CD4-positive, CD25-positive, alpha-beta regulatory T cell (primary cell): ENCODE measurements at regions not wholly inside any gene's neighbourhood (a gene's known extent, or its start where the extent isn't known, plus 50 kb on each side); places are given as distances from the start of the nearest gene placed in this dataset.
A peak's percentile ranks its signal among the peaks of the same experiment; 100 is the strongest.

ENCODE experiments used
- ATAC-seq, 2 donors: fragments of 150-1000 bp; cut with Tn5 transposase; one replicate each; pipeline ENCODE4 v1.10.0; 2021; ENCODE audit warnings: low read depth in 2 of 2, moderate number of reproducible peaks in 2 of 2, moderate library complexity in 1 of 2
- DNase-seq, 3 donors: peaks; one replicate each; pipeline versions ENCODE4 v3.0.0 to v3.0.0-alpha.2; 2012 to 2022; ENCODE audit warnings: mixed read lengths in 1 of 3
- H3K27ac ChIP-seq: one replicate; pipeline ENCODE4 v1.7.0; 2013; ENCODE audit warnings: mild to moderate bottlenecking, low read length; ENCODE audit not compliant: insufficient read depth, poor library complexity, severe bottlenecking
- H3K27me3 ChIP-seq: one replicate; pipeline ENCODE4 v1.7.0; 2013; ENCODE audit warnings: low read length; ENCODE audit not compliant: control insufficient read depth, insufficient read depth
- H3K36me3 ChIP-seq: one replicate; pipeline ENCODE4 v1.7.0; 2013; ENCODE audit warnings: mild to moderate bottlenecking, low read length, moderate library complexity; ENCODE audit not compliant: control insufficient read depth, insufficient read depth
- H3K4me1 ChIP-seq: 2 replicates; pipeline ENCODE4 v1.7.0; 2013; ENCODE audit warnings: mild to moderate bottlenecking, low read length; ENCODE audit not compliant: insufficient read depth, control insufficient read depth, poor library complexity, severe bottlenecking
- H3K4me3 ChIP-seq: one replicate; pipeline ENCODE4 v1.7.0; 2013; ENCODE audit warnings: low read depth, mild to moderate bottlenecking, low read length, moderate library complexity
- H3K9me3 ChIP-seq, 2 experiments: 1 replicate in 1 of 2; 2 replicates in 1 of 2; pipeline ENCODE4 v1.7.0; 2013; ENCODE audit warnings: low read length in 2 of 2, mild to moderate bottlenecking in 1 of 2, moderate library complexity in 1 of 2; ENCODE audit not compliant: control insufficient read depth in 2 of 2
- H3K27ac Mint-ChIP-seq, 3 donors: one replicate each; pipeline ENCODE4 v1.8.0; 2020 to 2022; ENCODE audit warnings: mild to moderate bottlenecking in 3 of 3, mixed read lengths in 3 of 3, moderate library complexity in 2 of 3
- H3K27me3 Mint-ChIP-seq: one replicate; pipeline ENCODE4 v1.8.0; 2022; ENCODE audit warnings: mild to moderate bottlenecking, mixed read lengths
- H3K36me3 Mint-ChIP-seq: one replicate; pipeline ENCODE4 v1.8.0; 2020; ENCODE audit warnings: mixed read lengths
- H3K4me1 Mint-ChIP-seq, 4 donors: one replicate each; pipeline ENCODE4 v1.8.0; 2020 to 2022; ENCODE audit warnings: mixed read lengths in 4 of 4, mild to moderate bottlenecking in 1 of 4
- H3K4me3 Mint-ChIP-seq, 4 donors: one replicate each; pipeline ENCODE4 v1.8.0; 2020 to 2022; ENCODE audit warnings: mild to moderate bottlenecking in 4 of 4, mixed read lengths in 4 of 4, moderate library complexity in 3 of 4
- H3K9me3 Mint-ChIP-seq, 7 donors: one replicate each; pipeline ENCODE4 v1.8.0; 2020 to 2022; ENCODE audit warnings: mixed read lengths in 7 of 7, mild to moderate bottlenecking in 3 of 7, moderate library complexity in 2 of 7

- Histone ChIP-seq H3K36me3 (no peaks in the 10 kb centered on the region), H3K4me1 (no peaks in the 10 kb centered on the region), H3K27me3 (no peaks in the 10 kb centered on the region), H3K9me3 (peaks cover 7% of the 10 kb centered on the region in 2 experiments), H3K27ac (no peak overlapping the region), H3K4me3 (no peak overlapping the region)
- Mint-ChIP-seq H3K4me1 (no peaks in the 10 kb centered on the region), H3K36me3 (no peaks in the 10 kb centered on the region), H3K9me3 (peaks cover 0 to 25% (median 0%) of the 10 kb centered on the region in 7 donors), H3K27ac (no peak overlapping the region), H3K27me3 (no peaks in the 10 kb centered on the region), H3K4me3 (no peak overlapping the region)
- no peak for DNase-seq
- ATAC-seq: no peak
Measured at GRCh38 chr7:52091101-52091500, 774.5 kb upstream of the COBL start.

DNA sequence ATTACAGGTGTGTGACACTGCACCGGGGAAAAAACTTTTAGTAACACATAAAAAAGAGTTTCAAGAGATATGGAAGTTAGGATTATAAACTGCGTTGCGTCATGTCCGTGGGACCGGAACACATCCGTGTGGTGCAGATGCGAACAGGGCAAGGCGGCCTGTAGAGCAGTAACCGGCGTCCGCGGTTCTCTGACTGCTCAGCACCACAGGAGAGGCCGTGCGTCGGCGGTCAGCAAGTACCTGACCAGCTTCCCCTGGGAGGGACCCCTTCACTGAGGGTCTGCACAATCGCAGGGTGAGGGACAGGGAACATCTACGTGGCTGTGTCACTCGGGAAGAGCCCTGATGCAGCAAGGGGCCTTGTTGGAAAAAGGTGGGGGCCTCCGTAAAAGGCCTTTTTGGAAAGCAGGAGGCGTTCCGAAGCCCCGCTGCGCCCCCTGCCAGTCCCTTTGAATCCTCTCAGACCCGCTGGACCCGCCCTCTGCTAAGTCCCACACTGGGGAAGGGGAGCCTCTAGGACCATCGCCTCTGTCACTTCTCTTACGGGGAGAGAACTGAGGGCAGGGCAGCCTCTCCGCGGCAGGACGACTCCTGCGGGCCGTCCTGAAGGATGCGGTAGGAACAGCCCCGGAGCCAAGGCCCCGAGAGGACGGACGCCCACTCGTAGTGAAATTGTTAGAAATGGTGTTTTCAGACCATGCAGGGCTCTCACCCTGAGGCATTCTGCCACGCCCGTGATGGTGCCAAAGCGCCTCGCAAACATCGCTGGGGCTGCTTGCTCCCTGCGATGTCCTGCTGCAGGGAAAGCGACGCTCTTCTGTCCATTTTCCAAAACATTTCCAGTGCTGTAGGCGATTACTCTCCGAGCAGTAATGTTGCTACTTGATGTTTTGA is 771.6 kb upstream of the COBL start:
- Mint-ChIP-seq H3K9me3 (peaks cover 0 to 15% (median 3%) of the 10 kb centered on the region in 7 donors), H3K36me3 (no peaks in the 10 kb centered on the region), H3K27ac (no peak overlapping the region), H3K27me3 (no peaks in the 10 kb centered on the region), H3K4me1 (no peaks in the 10 kb centered on the region), H3K4me3 (no peak overlapping the region)
- Histone ChIP-seq H3K36me3 (no peaks in the 10 kb centered on the region), H3K4me3 (no peak overlapping the region), H3K27me3 (no peaks in the 10 kb centered on the region), H3K9me3 (peaks cover 0 to 3% of the 10 kb centered on the region in 2 experiments), H3K27ac (no peak overlapping the region), H3K4me1 (no peaks in the 10 kb centered on the region)
- no peak for ATAC-seq
- no peak for DNase-seq

DNA sequence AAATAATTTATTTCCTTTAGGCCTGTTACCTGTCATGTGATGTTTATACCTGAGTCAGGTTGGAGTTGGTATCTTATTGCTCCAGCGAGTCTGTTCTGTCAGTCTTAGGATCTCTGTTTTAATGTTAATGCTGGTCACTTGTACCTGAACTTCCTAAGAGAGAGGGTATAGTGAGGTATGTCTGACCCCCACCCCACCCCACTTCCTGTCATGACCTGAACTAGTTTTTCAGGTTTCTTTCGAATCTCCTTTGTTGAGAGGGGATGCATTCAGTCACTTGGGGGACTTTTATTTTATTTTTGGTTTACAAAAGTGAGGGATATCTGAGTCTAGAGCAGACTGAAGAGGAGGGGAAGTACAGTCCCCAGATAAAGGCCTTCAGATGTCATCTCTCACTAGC is 769.0 kb upstream of the COBL start:
- H3K4me3 Mint-ChIP-seq: no peak overlapping the region
- H3K4me1 Mint-ChIP-seq: no peaks in the 10 kb centered on the region
- H3K27me3 ChIP-seq: no peaks in the 10 kb centered on the region
- ATAC-seq: no peak
- H3K36me3 Mint-ChIP-seq: no peaks in the 10 kb centered on the region
- H3K9me3 ChIP-seq: peaks cover 0 to 10% of the 10 kb centered on the region in 2 experiments
- H3K4me1 ChIP-seq: no peaks in the 10 kb centered on the region
- H3K27ac Mint-ChIP-seq: no peak overlapping the region
- no peak overlapping the region for H3K27ac ChIP-seq
- H3K27me3 Mint-ChIP-seq: no peaks in the 10 kb centered on the region
- H3K4me3 ChIP-seq: no peak overlapping the region
- no peaks in the 10 kb centered on the region for H3K36me3 ChIP-seq
- no peak for DNase-seq
- peaks cover 0 to 13% (median 4%) of the 10 kb centered on the region in 7 donors for H3K9me3 Mint-ChIP-seq

- H3K4me1 Mint-ChIP-seq: no peaks in the 10 kb centered on the region
- no peak overlapping the region for H3K4me3 Mint-ChIP-seq
- Histone ChIP-seq H3K27me3 (no peaks in the 10 kb centered on the region), H3K4me1 (no peaks in the 10 kb centered on the region), H3K36me3 (no peaks in the 10 kb centered on the region), H3K4me3 (no peak overlapping the region), H3K27ac (no peak overlapping the region), H3K9me3 (peaks cover 0 to 6% of the 10 kb centered on the region in 2 experiments)
- no peaks in the 10 kb centered on the region for H3K36me3 Mint-ChIP-seq
- DNase-seq (no peak), ATAC-seq (no peak)
- H3K9me3 Mint-ChIP-seq: peaks cover 5 to 19% (median 7%) of the 10 kb centered on the region in 7 donors
- H3K27me3 Mint-ChIP-seq: no peaks in the 10 kb centered on the region
- no peak overlapping the region for H3K27ac Mint-ChIP-seq
Measured at GRCh38 chr7:52080493-52080892, 763.9 kb upstream of the COBL start.

GRCh38 chr7:52079726-52080125 is 763.1 kb upstream of the COBL start:
- Histone ChIP-seq H3K27ac (no peak overlapping the region), H3K36me3 (no peaks in the 10 kb centered on the region), H3K27me3 (no peaks in the 10 kb centered on the region), H3K4me3 (no peak overlapping the region), H3K4me1 (no peaks in the 10 kb centered on the region), H3K9me3 (peaks cover 0 to 6% of the 10 kb centered on the region in 2 experiments)
- H3K9me3 Mint-ChIP-seq: peaks cover 5 to 23% (median 8%) of the 10 kb centered on the region in 7 donors
- no peaks in the 10 kb centered on the region for H3K36me3 Mint-ChIP-seq
- H3K27ac Mint-ChIP-seq: no peak overlapping the region
- no peaks in the 10 kb centered on the region for H3K27me3 Mint-ChIP-seq
- no peak for DNase-seq
- no peak for ATAC-seq
- H3K4me1 Mint-ChIP-seq: no peaks in the 10 kb centered on the region
- H3K4me3 Mint-ChIP-seq: no peak overlapping the region

DNA sequence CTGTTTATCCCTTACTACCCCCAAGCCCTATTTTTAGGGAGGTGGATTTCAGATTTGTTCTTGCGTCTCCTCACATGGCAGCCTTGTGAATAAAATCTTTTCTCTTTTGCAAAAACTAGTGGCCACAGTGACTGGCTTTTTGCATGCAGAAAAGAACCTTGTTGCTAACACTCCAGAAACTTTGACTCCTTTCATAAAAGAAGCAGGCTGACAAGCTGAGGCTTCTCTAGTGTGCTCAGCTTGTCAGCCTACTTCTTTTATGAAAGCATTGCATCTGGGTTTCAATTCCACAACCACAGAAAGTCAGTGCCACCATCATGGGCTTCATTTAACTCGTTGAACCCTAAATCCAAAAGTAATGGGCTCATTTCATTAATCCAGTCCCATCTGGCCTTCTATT is 761.0 kb upstream of the COBL start:
- DNase-seq: no peak
- H3K27ac Mint-ChIP-seq: no peak overlapping the region
- Histone ChIP-seq H3K4me1 (no peaks in the 10 kb centered on the region), H3K27ac (no peak overlapping the region), H3K27me3 (no peaks in the 10 kb centered on the region), H3K9me3 (peaks cover 4 to 6% of the 10 kb centered on the region in 2 experiments), H3K4me3 (no peak overlapping the region), H3K36me3 (no peaks in the 10 kb centered on the region)
- H3K4me1 Mint-ChIP-seq: no peaks in the 10 kb centered on the region
- H3K4me3 Mint-ChIP-seq: no peak overlapping the region
- H3K9me3 Mint-ChIP-seq: peaks cover 5 to 28% (median 8%) of the 10 kb centered on the region in 7 donors
- ATAC-seq: no peak
- no peaks in the 10 kb centered on the region for H3K36me3 Mint-ChIP-seq
- H3K27me3 Mint-ChIP-seq: no peaks in the 10 kb centered on the region

GRCh38 chr7:52074912-52075311 is 758.3 kb upstream of the COBL start:
- no peaks in the 10 kb centered on the region for H3K36me3 Mint-ChIP-seq
- ATAC-seq: no peak
- no peaks in the 10 kb centered on the region for H3K27me3 Mint-ChIP-seq
- peak overlapping the region in 1 of 3 donors; percentile 26 for H3K27ac Mint-ChIP-seq
- H3K9me3 Mint-ChIP-seq: peaks cover 3 to 20% (median 10%) of the 10 kb centered on the region in 7 donors
- no peak overlapping the region for H3K4me3 Mint-ChIP-seq
- no peak for DNase-seq
- Histone ChIP-seq H3K4me1 (no peaks in the 10 kb centered on the region), H3K27me3 (no peaks in the 10 kb centered on the region), H3K27ac (no peak overlapping the region), H3K36me3 (no peaks in the 10 kb centered on the region), H3K4me3 (no peak overlapping the region), H3K9me3 (peaks cover 0 to 6% of the 10 kb centered on the region in 2 experiments)
- H3K4me1 Mint-ChIP-seq: no peaks in the 10 kb centered on the region

DNA sequence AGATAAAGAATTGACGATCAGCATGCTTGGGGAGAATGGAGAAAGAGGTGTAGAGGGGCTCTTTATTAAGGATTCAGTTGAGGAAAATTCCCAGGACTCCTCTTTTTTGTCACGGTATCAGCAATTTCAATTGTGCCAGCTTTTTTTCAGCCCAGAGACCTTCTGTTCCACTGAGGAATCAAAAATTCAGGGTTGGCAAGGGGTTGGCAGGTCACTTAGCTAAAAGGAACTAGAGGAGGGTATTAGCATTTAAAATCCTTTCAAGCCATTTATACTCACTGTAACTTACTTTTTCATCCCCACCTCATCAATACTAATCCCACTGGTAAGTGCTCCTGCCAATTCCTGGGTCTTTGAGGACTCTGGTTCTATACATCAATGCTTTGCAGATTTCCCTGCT is 757.5 kb upstream of the COBL start:
- ATAC-seq (no peak), DNase-seq (no peak)
- no peaks in the 10 kb centered on the region for H3K27me3 Mint-ChIP-seq
- no peak overlapping the region for H3K4me3 Mint-ChIP-seq
- Histone ChIP-seq H3K4me3 (no peak overlapping the region), H3K9me3 (peaks cover 0 to 6% of the 10 kb centered on the region in 2 experiments), H3K27me3 (no peaks in the 10 kb centered on the region), H3K4me1 (no peaks in the 10 kb centered on the region), H3K27ac (no peak overlapping the region), H3K36me3 (no peaks in the 10 kb centered on the region)
- H3K4me1 Mint-ChIP-seq: no peaks in the 10 kb centered on the region
- H3K36me3 Mint-ChIP-seq: no peaks in the 10 kb centered on the region
- H3K27ac Mint-ChIP-seq: no peak overlapping the region
- peaks cover 3 to 13% (median 7%) of the 10 kb centered on the region in 7 donors for H3K9me3 Mint-ChIP-seq
